ENCODE measurements at regions not wholly inside any gene's neighbourhood (a gene's known extent, or its start where the extent isn't known, plus 50 kb on each side); places are given as distances from the start of the nearest gene placed in this dataset.

- no peaks in the 10 kb centered on the region for H3K9me3 ChIP-seq
- no peaks in the 10 kb centered on the region for H3K4me1 ChIP-seq (ENCODE audit: low read depth)
- no peak for TF ChIP-seq CTCF (IDR thresholded peaks at IDR 0.05)
- intact Hi-C loops (cut with DNase I, micrococcal nuclease), result no loop called here
- no peak for ATAC-seq
- no peak for DNase-seq
- H3K4me3 ChIP-seq, result no peak overlapping the region
- no peaks in the 10 kb centered on the region for H3K36me3 ChIP-seq (ENCODE audit: low read depth)
Observed at GRCh38 chr4:187183826-187184225, 460.2 kb upstream of the FAT1 start.

- H3K4me3 ChIP-seq, result no peak overlapping the region
- H3K36me3 ChIP-seq (ENCODE audit: low read depth), result no peaks in the 10 kb centered on the region
- no peaks in the 10 kb centered on the region for H3K9me3 ChIP-seq
- DNase-seq (peak; percentile 67 to 80 (median 67)), ATAC-seq (peak; percentile 95)
- intact Hi-C loops (cut with DNase I, micrococcal nuclease), result no loop called here
- no peak for TF ChIP-seq CTCF (IDR thresholded peaks at IDR 0.05)
- no peaks in the 10 kb centered on the region for H3K4me1 ChIP-seq (ENCODE audit: low read depth)
Observed at GRCh38 chr4:187184508-187184907, 460.9 kb upstream of the FAT1 start.

DNA sequence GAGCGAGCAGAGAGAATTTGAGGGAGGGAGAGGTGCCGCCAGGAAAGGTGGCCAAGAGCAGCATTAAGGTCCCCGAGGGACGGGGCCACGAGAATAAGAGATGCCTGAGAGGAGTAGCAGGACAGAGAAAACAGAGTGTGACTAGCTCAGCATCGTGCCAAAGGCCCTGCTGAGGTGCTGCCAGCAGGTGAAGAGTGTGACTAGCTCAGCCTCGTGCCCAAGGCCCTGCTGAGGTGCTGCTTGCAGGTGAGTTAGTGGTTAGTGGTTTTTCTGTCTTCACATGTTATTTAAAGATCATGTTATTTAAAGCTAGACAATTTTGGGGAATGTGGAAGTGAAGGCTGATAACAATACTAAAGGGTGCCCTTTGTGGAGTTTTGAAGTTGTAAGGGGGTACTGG, 464.5 kb upstream of the FAT1 start:
- no peaks in the 10 kb centered on the region for H3K4me1 ChIP-seq (ENCODE audit: low read depth)
- no peaks in the 10 kb centered on the region for H3K36me3 ChIP-seq (ENCODE audit: low read depth)
- no peak overlapping the region for H3K4me3 ChIP-seq
- no peaks in the 10 kb centered on the region for H3K9me3 ChIP-seq
- intact Hi-C loops (cut with DNase I, micrococcal nuclease), result no loop called here
- TF ChIP-seq CTCF (IDR thresholded peaks at IDR 0.05), result no peak
- ATAC-seq, result no peak
- no peak for DNase-seq

GRCh38 chr4:187188741-187189140, 465.1 kb upstream of the FAT1 start:
- H3K4me3 ChIP-seq, result no peak overlapping the region
- intact Hi-C loops (cut with DNase I, micrococcal nuclease), result no loop called here
- H3K36me3 ChIP-seq (ENCODE audit: low read depth), result no peaks in the 10 kb centered on the region
- no peak for DNase-seq
- H3K9me3 ChIP-seq, result no peaks in the 10 kb centered on the region
- ATAC-seq, result no peak
- no peaks in the 10 kb centered on the region for H3K4me1 ChIP-seq (ENCODE audit: low read depth)
- no peak for TF ChIP-seq CTCF (IDR thresholded peaks at IDR 0.05)

GRCh38 chr4:187190390-187190789, 466.7 kb upstream of the FAT1 start:
- H3K9me3 ChIP-seq, result no peaks in the 10 kb centered on the region
- DNase-seq, result no peak
- no peaks in the 10 kb centered on the region for H3K36me3 ChIP-seq (ENCODE audit: low read depth)
- no peak overlapping the region for H3K4me3 ChIP-seq
- no peak for ATAC-seq
- no peak for TF ChIP-seq CTCF (IDR thresholded peaks at IDR 0.05)
- no peaks in the 10 kb centered on the region for H3K4me1 ChIP-seq (ENCODE audit: low read depth)
- intact Hi-C loops (cut with DNase I, micrococcal nuclease), result no loop called here

DNA sequence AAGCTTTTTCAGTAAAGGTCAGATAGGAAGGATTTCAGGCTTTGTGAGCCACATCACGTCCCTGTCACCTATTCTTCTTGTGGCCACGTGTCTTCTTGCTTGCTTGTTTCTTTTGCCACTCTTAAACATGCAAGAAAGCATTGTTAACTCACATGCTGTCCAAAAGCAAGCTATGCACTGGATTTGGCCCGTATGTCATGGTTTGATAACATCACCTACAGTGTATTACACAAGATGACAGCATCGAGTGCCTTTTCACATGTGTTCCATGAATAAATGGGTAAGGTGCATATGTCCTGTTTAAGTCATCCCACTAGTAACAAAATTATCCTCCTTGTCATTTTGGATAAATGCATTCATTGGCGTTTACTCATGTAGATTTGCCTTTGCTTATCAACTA, 468.0 kb upstream of the FAT1 start:
- no peak for TF ChIP-seq CTCF (IDR thresholded peaks at IDR 0.05)
- ATAC-seq (no peak), DNase-seq (no peak)
- intact Hi-C loops (cut with DNase I, micrococcal nuclease), result no loop called here
- H3K4me3 ChIP-seq, result no peak overlapping the region
- no peaks in the 10 kb centered on the region for H3K4me1 ChIP-seq (ENCODE audit: low read depth)
- H3K9me3 ChIP-seq, result no peaks in the 10 kb centered on the region
- H3K36me3 ChIP-seq (ENCODE audit: low read depth), result no peaks in the 10 kb centered on the region
